ENCODE measurements at regions not wholly inside any gene's neighbourhood (a gene's known extent, or its start where the extent isn't known, plus 50 kb on each side); places are given as distances from the start of the nearest gene placed in this dataset.

GRCh38 chr12:98211909-98212695, 303.3 kb upstream of the TMPO start:
- intact Hi-C loops (cut with micrococcal nuclease): no loop called here
- Mint-ChIP-seq H3K27me3 (no peaks in the 10 kb centered on the region), H3K9me3 (no peaks in the 10 kb centered on the region), H3K4me1 (ENCODE audit: low read depth) (no peaks in the 10 kb centered on the region), H3K4me3 (no peak overlapping the region), H3K36me3 (ENCODE audit: low read depth) (no peaks in the 10 kb centered on the region), H3K27ac (no peak overlapping the region)

DNA sequence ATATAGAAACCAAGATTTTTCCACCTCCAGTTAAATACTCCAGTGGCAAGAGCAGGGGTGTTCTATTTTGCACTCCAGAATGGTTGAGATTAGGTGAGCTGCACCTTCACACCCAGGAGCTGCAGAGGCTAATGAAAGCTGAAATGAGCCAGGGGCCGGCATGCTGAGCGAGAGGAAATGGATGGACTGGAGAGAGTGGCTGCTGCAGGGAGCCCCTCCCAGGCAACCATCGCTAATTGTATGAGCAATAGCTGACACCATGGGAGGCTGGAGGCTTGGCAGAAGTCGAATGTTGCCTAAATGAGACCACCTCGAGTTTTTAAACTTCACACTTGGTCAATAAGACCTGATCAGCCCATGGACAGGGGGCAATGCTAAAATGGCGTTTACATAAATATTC, 301.8 kb upstream of the TMPO start:
- intact Hi-C loops (cut with micrococcal nuclease): no loop called here

GRCh38 chr12:98217257-98217656, 298.1 kb upstream of the TMPO start:
- Mint-ChIP-seq H3K27me3 (peaks cover 5% of the 10 kb centered on the region), H3K4me1 (ENCODE audit: low read depth) (no peaks in the 10 kb centered on the region), H3K36me3 (ENCODE audit: low read depth) (no peaks in the 10 kb centered on the region), H3K9me3 (no peaks in the 10 kb centered on the region), H3K27ac (no peak overlapping the region), H3K4me3 (no peak overlapping the region)
- intact Hi-C loops (cut with micrococcal nuclease): no loop called here

More for the DNA sequence above, 301.8 kb upstream of the TMPO start:
- no peaks in the 10 kb centered on the region for H3K9me3 Mint-ChIP-seq
- H3K27me3 Mint-ChIP-seq: no peaks in the 10 kb centered on the region
- H3K4me3 Mint-ChIP-seq: no peak overlapping the region
- H3K27ac Mint-ChIP-seq: no peak overlapping the region
- no peaks in the 10 kb centered on the region for H3K36me3 Mint-ChIP-seq (ENCODE audit: low read depth)
- no peaks in the 10 kb centered on the region for H3K4me1 Mint-ChIP-seq (ENCODE audit: low read depth)

GRCh38 chr12:98220636-98221035, 294.8 kb upstream of the TMPO start:
- Mint-ChIP-seq H3K4me3 (no peak overlapping the region), H3K9me3 (no peaks in the 10 kb centered on the region), H3K4me1 (ENCODE audit: low read depth) (no peaks in the 10 kb centered on the region), H3K27me3 (peaks cover 7% of the 10 kb centered on the region), H3K27ac (no peak overlapping the region), H3K36me3 (ENCODE audit: low read depth) (no peaks in the 10 kb centered on the region)
- intact Hi-C loops (cut with micrococcal nuclease): no loop called here

DNA sequence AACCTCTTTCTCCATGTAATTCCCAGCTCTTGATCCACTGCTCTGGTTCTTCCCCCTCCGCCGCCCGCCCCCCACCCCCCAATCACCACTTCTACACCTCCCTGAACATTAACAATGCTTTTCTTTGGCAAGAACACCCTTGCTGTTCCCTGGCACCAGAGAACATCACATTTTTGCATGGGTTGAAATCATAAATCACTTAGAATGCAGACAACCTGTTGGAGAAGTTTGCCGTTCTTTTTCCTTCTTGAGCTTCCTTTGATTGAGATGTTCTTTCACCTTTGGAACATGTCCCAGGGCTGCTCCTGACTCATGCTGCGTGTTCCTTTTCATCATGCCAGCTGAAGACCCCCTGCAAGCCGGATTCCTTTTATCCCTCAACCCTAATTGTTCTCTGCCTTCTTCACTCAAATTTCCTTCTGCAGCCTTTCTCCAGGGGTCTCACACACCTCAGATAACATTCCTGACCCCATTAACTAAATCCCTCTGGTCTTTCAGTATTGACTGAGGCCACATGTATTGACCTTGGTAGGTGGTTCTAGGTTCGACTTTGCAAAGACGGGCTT, 294.1 kb upstream of the TMPO start:
- Mint-ChIP-seq H3K4me1 (ENCODE audit: low read depth) (no peaks in the 10 kb centered on the region), H3K9me3 (no peaks in the 10 kb centered on the region), H3K4me3 (no peak overlapping the region), H3K27me3 (peaks cover 7% of the 10 kb centered on the region), H3K27ac (no peak overlapping the region), H3K36me3 (ENCODE audit: low read depth) (no peaks in the 10 kb centered on the region)
- intact Hi-C loops (cut with micrococcal nuclease): no loop called here

DNA sequence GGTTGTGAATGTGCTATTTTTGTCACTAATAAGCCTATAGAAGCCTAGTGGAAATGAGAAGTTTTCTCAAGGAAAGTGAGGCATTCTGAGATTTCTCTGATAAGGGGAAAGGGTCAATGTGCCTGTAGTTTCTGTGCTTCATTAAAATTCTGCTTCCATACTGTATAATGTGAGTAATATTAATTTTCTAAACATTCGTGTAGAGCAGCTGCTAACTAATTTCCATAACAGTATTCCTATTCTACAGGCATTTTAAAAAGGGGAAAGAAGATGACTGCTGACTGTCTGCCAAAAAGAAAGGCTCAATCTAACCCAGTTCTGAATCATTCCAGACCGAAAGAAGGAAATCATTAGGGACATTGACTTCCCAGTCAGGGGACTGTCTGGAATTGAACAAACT, 293.3 kb upstream of the TMPO start:
- no peaks in the 10 kb centered on the region for H3K4me1 Mint-ChIP-seq (ENCODE audit: low read depth)
- no peak overlapping the region for H3K4me3 Mint-ChIP-seq
- H3K9me3 Mint-ChIP-seq: no peaks in the 10 kb centered on the region
- H3K27me3 Mint-ChIP-seq: peaks cover 7% of the 10 kb centered on the region
- no peak overlapping the region for H3K27ac Mint-ChIP-seq
- intact Hi-C loops (cut with micrococcal nuclease): no loop called here
- H3K36me3 Mint-ChIP-seq (ENCODE audit: low read depth): no peaks in the 10 kb centered on the region

GRCh38 chr12:98224584-98225221, 290.7 kb upstream of the TMPO start:
- Mint-ChIP-seq H3K27ac (no peak overlapping the region), H3K4me1 (ENCODE audit: low read depth) (no peaks in the 10 kb centered on the region), H3K4me3 (no peak overlapping the region), H3K36me3 (ENCODE audit: low read depth) (no peaks in the 10 kb centered on the region), H3K27me3 (peaks cover 7% of the 10 kb centered on the region), H3K9me3 (no peaks in the 10 kb centered on the region)
- intact Hi-C loops (cut with micrococcal nuclease): no loop called here

DNA sequence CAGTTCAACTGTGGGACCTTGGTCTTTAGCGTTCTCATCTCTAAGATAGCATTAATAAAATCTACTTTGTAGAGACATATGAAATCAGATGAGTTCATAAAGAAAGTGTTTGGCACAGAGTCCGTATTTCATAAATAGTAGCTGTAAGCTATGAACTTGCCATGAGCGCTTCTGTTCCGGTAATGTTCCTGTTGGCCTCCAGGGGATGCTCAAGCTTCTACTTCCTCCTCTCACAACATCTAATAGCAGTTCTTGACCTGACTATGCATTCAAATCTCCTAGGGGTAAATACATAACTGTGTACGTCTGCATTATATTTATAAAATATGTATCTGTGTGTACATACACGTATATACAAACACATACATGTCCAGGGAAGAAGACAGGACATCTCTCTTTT, 288.2 kb upstream of the TMPO start:
- no peaks in the 10 kb centered on the region for H3K36me3 Mint-ChIP-seq (ENCODE audit: low read depth)
- intact Hi-C loops (cut with micrococcal nuclease): loop anchor here (1.0 kb wide), 1 partner anchor 170 kb away; no protein-coding TSS in a partner anchor

GRCh38 chr12:98228683-98229539, 286.5 kb upstream of the TMPO start:
- no peaks in the 10 kb centered on the region for H3K36me3 Mint-ChIP-seq (ENCODE audit: low read depth)
- H3K4me3 Mint-ChIP-seq: no peak overlapping the region
- no peaks in the 10 kb centered on the region for H3K4me1 Mint-ChIP-seq (ENCODE audit: low read depth)
- intact Hi-C loops (cut with micrococcal nuclease): no loop called here
- no peak overlapping the region for H3K27ac Mint-ChIP-seq
- no peaks in the 10 kb centered on the region for H3K9me3 Mint-ChIP-seq
- H3K27me3 Mint-ChIP-seq: no peaks in the 10 kb centered on the region

More for the DNA sequence above, 288.2 kb upstream of the TMPO start:
- no peaks in the 10 kb centered on the region for H3K4me1 Mint-ChIP-seq (ENCODE audit: low read depth)
- peaks cover 2% of the 10 kb centered on the region for H3K27me3 Mint-ChIP-seq
- no peak overlapping the region for H3K27ac Mint-ChIP-seq
- no peaks in the 10 kb centered on the region for H3K9me3 Mint-ChIP-seq
- H3K4me3 Mint-ChIP-seq: no peak overlapping the region

GRCh38 chr12:98229540-98229924, 285.9 kb upstream of the TMPO start:
- Mint-ChIP-seq H3K27me3 (no peaks in the 10 kb centered on the region), H3K9me3 (no peaks in the 10 kb centered on the region), H3K27ac (no peak overlapping the region), H3K4me1 (ENCODE audit: low read depth) (no peaks in the 10 kb centered on the region), H3K4me3 (no peak overlapping the region), H3K36me3 (ENCODE audit: low read depth) (no peaks in the 10 kb centered on the region)
- intact Hi-C loops (cut with micrococcal nuclease): no loop called here

DNA sequence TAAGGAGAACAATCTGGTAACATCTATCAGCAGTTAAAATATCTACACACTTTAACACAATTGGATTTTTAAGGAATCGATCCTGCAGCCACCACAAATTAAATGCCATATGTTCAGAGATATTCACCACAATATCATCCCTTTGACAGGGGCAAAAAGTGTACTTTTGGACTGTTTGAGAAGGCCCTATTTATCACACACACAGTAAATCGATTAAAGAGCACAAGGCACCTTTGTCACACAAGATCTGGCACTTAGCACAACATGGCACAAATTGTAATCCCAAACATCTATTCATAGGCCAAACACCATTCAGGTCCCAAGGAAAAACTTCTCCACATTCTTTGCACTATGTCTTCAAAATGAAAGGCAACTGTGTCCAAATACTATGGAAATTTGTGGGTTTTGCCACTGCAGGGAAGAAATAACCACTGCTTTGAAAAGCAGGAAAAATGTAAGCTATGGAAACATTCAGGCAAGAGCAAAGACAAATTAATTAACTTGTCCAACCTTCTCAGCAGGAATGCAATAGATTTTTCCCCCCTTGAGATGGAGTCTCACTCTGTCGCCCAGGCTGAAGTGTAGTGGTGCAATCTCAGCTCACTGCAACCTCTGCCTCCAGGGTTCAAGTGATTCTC, 282.5 kb upstream of the TMPO start:
- Mint-ChIP-seq H3K36me3 (ENCODE audit: low read depth) (no peaks in the 10 kb centered on the region), H3K27ac (no peak overlapping the region), H3K9me3 (no peaks in the 10 kb centered on the region), H3K4me1 (ENCODE audit: low read depth) (no peaks in the 10 kb centered on the region), H3K27me3 (no peaks in the 10 kb centered on the region), H3K4me3 (no peak overlapping the region)
- intact Hi-C loops (cut with micrococcal nuclease): no loop called here

GRCh38 chr12:98235301-98235700, 280.1 kb upstream of the TMPO start:
- no peaks in the 10 kb centered on the region for H3K9me3 Mint-ChIP-seq
- intact Hi-C loops (cut with micrococcal nuclease): no loop called here
- no peak overlapping the region for H3K27ac Mint-ChIP-seq
- H3K27me3 Mint-ChIP-seq: peaks cover 2% of the 10 kb centered on the region
- no peaks in the 10 kb centered on the region for H3K36me3 Mint-ChIP-seq (ENCODE audit: low read depth)
- H3K4me1 Mint-ChIP-seq (ENCODE audit: low read depth): no peaks in the 10 kb centered on the region
- no peak overlapping the region for H3K4me3 Mint-ChIP-seq

GRCh38 chr12:98238515-98239130, 276.8 kb upstream of the TMPO start:
- Mint-ChIP-seq H3K9me3 (no peaks in the 10 kb centered on the region), H3K4me3 (no peak overlapping the region), H3K27ac (no peak overlapping the region), H3K27me3 (peaks cover 2% of the 10 kb centered on the region), H3K4me1 (ENCODE audit: low read depth) (no peaks in the 10 kb centered on the region), H3K36me3 (ENCODE audit: low read depth) (no peaks in the 10 kb centered on the region)
- intact Hi-C loops (cut with micrococcal nuclease): no loop called here

All from dendritic cell treated with granulocyte-macrophage colony-stimulating factor and Interleukin-4, amounts not matched to agents 40 ng/mL and 50 ng/mL, for 4 days (primary cell).